ENCODE measurements at regions not wholly inside any gene's neighbourhood (a gene's known extent, or its start where the extent isn't known, plus 50 kb on each side); places are given as distances from the start of the nearest gene placed in this dataset.

- no peak for DNase-seq (ENCODE audit: low read depth in 2 of 2)
Observed at GRCh38 chr1:218763538-218763937, 410.1 kb upstream of the LYPLAL1 start.

- DNase-seq (ENCODE audit: low read depth in 2 of 2), result no peak
Observed at GRCh38 chr1:218765753-218766152, 407.9 kb upstream of the LYPLAL1 start.

GRCh38 chr1:218771931-218772330, 401.7 kb upstream of the LYPLAL1 start:
- DNase-seq (ENCODE audit: low read depth in 2 of 2), result peak in 1 of 2 experiments; percentile 8

GRCh38 chr1:218772575-218772974, 401.1 kb upstream of the LYPLAL1 start:
- DNase-seq (ENCODE audit: low read depth in 2 of 2), result peak; percentile 67 to 73

GRCh38 chr1:218775501-218776021, 398.1 kb upstream of the LYPLAL1 start:
- DNase-seq (ENCODE audit: low read depth in 2 of 2), result no peak

GRCh38 chr1:218778257-218779126, 395.2 kb upstream of the LYPLAL1 start:
- DNase-seq (ENCODE audit: low read depth in 2 of 2), result no peak

GRCh38 chr1:218779341-218780100, 394.2 kb upstream of the LYPLAL1 start:
- DNase-seq (ENCODE audit: low read depth in 2 of 2), result no peak

- DNase-seq (ENCODE audit: low read depth in 2 of 2), result no peak
Observed at GRCh38 chr1:218783131-218783530, 390.5 kb upstream of the LYPLAL1 start.

GRCh38 chr1:218783916-218784315, 389.8 kb upstream of the LYPLAL1 start:
- no peak for DNase-seq (ENCODE audit: low read depth in 2 of 2)

- no peak for DNase-seq (ENCODE audit: low read depth in 2 of 2)
Observed at GRCh38 chr1:218785928-218786327, 387.8 kb upstream of the LYPLAL1 start.

GRCh38 chr1:218787826-218788225, 385.9 kb upstream of the LYPLAL1 start:
- DNase-seq (ENCODE audit: low read depth in 2 of 2), result no peak

GRCh38 chr1:218796773-218797172, 376.9 kb upstream of the LYPLAL1 start:
- no peak for DNase-seq (ENCODE audit: low read depth in 2 of 2)

GRCh38 chr1:218802799-218803198, 370.9 kb upstream of the LYPLAL1 start:
- DNase-seq (ENCODE audit: low read depth in 2 of 2), result no peak

- no peak for DNase-seq (ENCODE audit: low read depth in 2 of 2)
Observed at GRCh38 chr1:218803351-218803997, 370.2 kb upstream of the LYPLAL1 start.

- DNase-seq (ENCODE audit: low read depth in 2 of 2), result no peak
Observed at GRCh38 chr1:218804014-218804785, 369.5 kb upstream of the LYPLAL1 start.

GRCh38 chr1:218809061-218809460, 364.6 kb upstream of the LYPLAL1 start:
- no peak for DNase-seq (ENCODE audit: low read depth in 2 of 2)

GRCh38 chr1:218809625-218810024, 364.1 kb upstream of the LYPLAL1 start:
- DNase-seq (ENCODE audit: low read depth in 2 of 2), result no peak

GRCh38 chr1:218810306-218810705, 363.4 kb upstream of the LYPLAL1 start:
- no peak for DNase-seq (ENCODE audit: low read depth in 2 of 2)

- DNase-seq (ENCODE audit: low read depth in 2 of 2), result no peak
Observed at GRCh38 chr1:218811497-218811896, 362.2 kb upstream of the LYPLAL1 start.

GRCh38 chr1:218812360-218812759, 361.3 kb upstream of the LYPLAL1 start:
- no peak for DNase-seq (ENCODE audit: low read depth in 2 of 2)

GRCh38 chr1:218813237-218813636, 360.4 kb upstream of the LYPLAL1 start:
- no peak for DNase-seq (ENCODE audit: low read depth in 2 of 2)
